Uterus (tissue), 3 donors: ENCODE measurements at regions not wholly inside any gene's neighbourhood (a gene's known extent, or its start where the extent isn't known, plus 50 kb on each side); places are given as distances from the start of the nearest gene placed in this dataset. TPM values are rescaled to one million over a fixed set of nuclear protein-coding genes. Genes with fewer than 3 reads are reported as not detected.

Experiments
- DNase-seq, 2 donors: peaks; one replicate each; pipeline ENCODE4 v3.0.0-alpha.2; 2019 to 2020
- H3K27ac ChIP-seq, 2 donors: fragments of 200-600 bp; sonication (generic); 1 replicate in 1 of 2; 2 replicates in 1 of 2; pipeline ENCODE4 v1.5.1; 2016 to 2018
- H3K27me3 ChIP-seq, 2 donors: fragments of 200-600 bp; sonication (generic); one replicate each; pipeline ENCODE4 v1.5.1; 2018 to 2019; ENCODE audit warnings: control low read depth in 1 of 2
- H3K36me3 ChIP-seq, 2 donors: fragments of 200-600 bp; sonication (generic); one replicate each; pipeline ENCODE4 v1.5.1; 2019; ENCODE audit warnings: control low read depth in 1 of 2
- H3K4me1 ChIP-seq, 2 donors: fragments of 200-600 bp; sonication (generic); one replicate each; pipeline ENCODE4 v1.5.1; 2018 to 2019; ENCODE audit warnings: control low read depth in 1 of 2
- H3K4me3 ChIP-seq, 2 donors: fragments of 200-600 bp; sonication (generic); 1 replicate in 1 of 2; 2 replicates in 1 of 2; pipeline ENCODE4 v1.5.1; 2018 to 2019; ENCODE audit warnings: mild to moderate bottlenecking in 1 of 2
- H3K9me3 ChIP-seq, 2 donors: fragments of 200-600 bp; sonication (generic); one replicate each; pipeline ENCODE4 v1.5.1; 2019; ENCODE audit warnings: control low read depth in 1 of 2
- CTCF ChIP-seq, 4 experiments: fragments of 200-600 bp in 2 of 4; fragments of 450-650 bp in 2 of 4; sonication (generic) in 2 of 4; IDR thresholded peaks; one replicate each; pipeline ENCODE4 v1.5.1; 2016 to 2019; ENCODE audit warnings: antibody characterized with exemption in 4 of 4, mild to moderate bottlenecking in 2 of 4, moderate library complexity in 1 of 4
- POLR2A ChIP-seq, 2 donors: fragments of 450-650 bp; IDR thresholded peaks; one replicate each; pipeline ENCODE4 v1.6.1; 2016; ENCODE audit warnings: antibody characterized with exemption in 2 of 2, mild to moderate bottlenecking in 1 of 2, moderate library complexity in 1 of 2
- intact Hi-C: fragments of 100-400 bp; cut with DNase I; formaldehyde crosslinking; loops from one replicate; pipeline ENCODE4 v1.15.1; 2023; ENCODE audit warnings: low total_unique reads
- small RNA-seq: library from RNA; depleted of rRNA; stranded (forward); fragments of <200 nt; gene quantifications from one replicate; pipeline ENCODE3, GENCODE V24; 2016
- donor health status: DM: yes; HTN: yes; CAD: no.

GRCh38 chr14:21729703-21730233 is 56.1 kb upstream of the OR4E1 start:
- no peaks in the 10 kb centered on the region for H3K4me1 ChIP-seq
- intact Hi-C loops: no loop called here
- no peaks in the 10 kb centered on the region for H3K27me3 ChIP-seq
- no peak for DNase-seq
- H3K9me3 ChIP-seq: no peaks in the 10 kb centered on the region
- TF ChIP-seq CTCF (IDR thresholded peaks at IDR 0.05) (no peak), POLR2A (IDR thresholded peaks at IDR 0.05) (no peak)
- no peak overlapping the region for H3K27ac ChIP-seq
- no peak overlapping the region for H3K4me3 ChIP-seq
- H3K36me3 ChIP-seq: no peaks in the 10 kb centered on the region

- intact Hi-C loops: no loop called here
- DNase-seq: no peak
- Histone ChIP-seq H3K9me3 (no peaks in the 10 kb centered on the region), H3K27me3 (no peaks in the 10 kb centered on the region), H3K27ac (no peak overlapping the region), H3K4me3 (no peak overlapping the region), H3K36me3 (no peaks in the 10 kb centered on the region), H3K4me1 (no peaks in the 10 kb centered on the region)
- TF ChIP-seq CTCF (IDR thresholded peaks at IDR 0.05): no peak
- no peak for TF ChIP-seq POLR2A (IDR thresholded peaks at IDR 0.05)
Measured at GRCh38 chr14:21725250-21725649, 51.6 kb upstream of the OR4E1 start.

- no peak for TF ChIP-seq CTCF (IDR thresholded peaks at IDR 0.05)
- TF ChIP-seq POLR2A (IDR thresholded peaks at IDR 0.05): no peak
- Histone ChIP-seq H3K9me3 (no peaks in the 10 kb centered on the region), H3K27ac (no peak overlapping the region), H3K4me1 (no peaks in the 10 kb centered on the region), H3K4me3 (no peak overlapping the region), H3K27me3 (no peaks in the 10 kb centered on the region), H3K36me3 (no peaks in the 10 kb centered on the region)
- intact Hi-C loops: no loop called here
- DNase-seq: no peak
Measured at GRCh38 chr14:21724090-21724973, 50.7 kb upstream of the OR4E1 start.

GRCh38 chr14:21723431-21724045 is 49.9 kb upstream of the OR4E1 start:
- intact Hi-C loops: no loop called here
- no peaks in the 10 kb centered on the region for H3K9me3 ChIP-seq
- TF ChIP-seq CTCF (IDR thresholded peaks at IDR 0.05) (no peak), POLR2A (IDR thresholded peaks at IDR 0.05) (no peak)
- no peaks in the 10 kb centered on the region for H3K4me1 ChIP-seq
- H3K27me3 ChIP-seq: no peaks in the 10 kb centered on the region
- H3K27ac ChIP-seq: no peak overlapping the region
- no peaks in the 10 kb centered on the region for H3K36me3 ChIP-seq
- H3K4me3 ChIP-seq: no peak overlapping the region
- no peak for DNase-seq

Small RNA genes lying in the stretch of these regions (small RNA-seq; reads per million reads assigned to genes)
- gene AC245505.1 (not detected), gene TRAJ30 (not detected), gene TRAJ31 (not detected), gene TRAJ32 (not detected), gene TRAJ33 (not detected), gene TRAJ34 (not detected), gene TRAJ35 (not detected), gene TRAJ36 (not detected), gene TRAJ37 (not detected), gene TRAJ38 (not detected), gene TRAJ39 (not detected), gene TRAJ40 (not detected), gene TRAJ41 (not detected), gene TRAJ42 (not detected), gene TRAJ43 (not detected), gene TRAJ44 (not detected), gene TRAJ45 (not detected), gene TRAJ46 (not detected), gene TRAJ47 (not detected), gene TRAJ48 (not detected), gene TRAJ49 (not detected), gene TRAJ50 (not detected), gene TRAJ51 (not detected), gene TRAJ52 (not detected), gene TRAJ53 (not detected), gene TRAJ54 (not detected), gene TRAJ55 (not detected), gene TRAJ56 (not detected), gene TRAJ57 (not detected), gene TRAJ58 (not detected), gene TRAJ59 (not detected), gene TRAJ60 (not detected), gene TRAJ61 (not detected), gene TRAV15 (not detected), gene TRDD1 (not detected), gene TRDD2 (not detected), gene TRDD3 (not detected), gene TRDJ1 (not detected), gene TRDJ2 (not detected), gene TRDJ3 (not detected), gene TRDJ4 (not detected), gene TRDV1 (not detected)
